ENCODE measurements at regions not wholly inside any gene's neighbourhood (a gene's known extent, or its start where the extent isn't known, plus 50 kb on each side); places are given as distances from the start of the nearest gene placed in this dataset.

- TF ChIP-seq, protein P1, sequence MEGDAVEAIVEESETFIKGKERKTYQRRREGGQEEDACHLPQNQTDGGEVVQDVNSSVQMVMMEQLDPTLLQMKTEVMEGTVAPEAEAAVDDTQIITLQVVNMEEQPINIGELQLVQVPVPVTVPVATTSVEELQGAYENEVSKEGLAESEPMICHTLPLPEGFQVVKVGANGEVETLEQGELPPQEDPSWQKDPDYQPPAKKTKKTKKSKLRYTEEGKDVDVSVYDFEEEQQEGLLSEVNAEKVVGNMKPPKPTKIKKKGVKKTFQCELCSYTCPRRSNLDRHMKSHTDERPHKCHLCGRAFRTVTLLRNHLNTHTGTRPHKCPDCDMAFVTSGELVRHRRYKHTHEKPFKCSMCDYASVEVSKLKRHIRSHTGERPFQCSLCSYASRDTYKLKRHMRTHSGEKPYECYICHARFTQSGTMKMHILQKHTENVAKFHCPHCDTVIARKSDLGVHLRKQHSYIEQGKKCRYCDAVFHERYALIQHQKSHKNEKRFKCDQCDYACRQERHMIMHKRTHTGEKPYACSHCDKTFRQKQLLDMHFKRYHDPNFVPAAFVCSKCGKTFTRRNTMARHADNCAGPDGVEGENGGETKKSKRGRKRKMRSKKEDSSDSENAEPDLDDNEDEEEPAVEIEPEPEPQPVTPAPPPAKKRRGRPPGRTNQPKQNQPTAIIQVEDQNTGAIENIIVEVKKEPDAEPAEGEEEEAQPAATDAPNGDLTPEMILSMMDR (conservative IDR thresholded peaks at IDR 0.05): no peak
- TF ChIP-seq ZFX (IDR thresholded peaks at IDR 0.05): no peak
Measured at GRCh38 chr6:169981969-169982368, 230.5 kb downstream of the ERMARD start.

Measured in C4-2B (cell line).